Amygdala (tissue), 56 donors: ENCODE measurements at regions not wholly inside any gene's neighbourhood (a gene's known extent, or its start where the extent isn't known, plus 50 kb on each side); places are given as distances from the start of the nearest gene placed in this dataset.

Experiments used
- DNase-seq, 56 donors: peaks; one replicate each; lab custom pipeline; 2025; lab: John Stamatoyannopoulos, UW

GRCh38 chr6:164151161-164152120, 736.9 kb downstream of the QKI start:
- peak in 51 of 56 donors; percentile 26 to 91 (median 69) for DNase-seq

GRCh38 chr6:164150232-164150631, 735.7 kb downstream of the QKI start:
- DNase-seq, result peak in 5 of 56 donors; percentile 8 to 56 (median 14)

GRCh38 chr6:164148788-164149187, 734.3 kb downstream of the QKI start:
- DNase-seq, result no peak

- DNase-seq, result no peak
These were observed 729.8 kb downstream of the QKI start for GRCh38 chr6:164144316-164144715.

DNA sequence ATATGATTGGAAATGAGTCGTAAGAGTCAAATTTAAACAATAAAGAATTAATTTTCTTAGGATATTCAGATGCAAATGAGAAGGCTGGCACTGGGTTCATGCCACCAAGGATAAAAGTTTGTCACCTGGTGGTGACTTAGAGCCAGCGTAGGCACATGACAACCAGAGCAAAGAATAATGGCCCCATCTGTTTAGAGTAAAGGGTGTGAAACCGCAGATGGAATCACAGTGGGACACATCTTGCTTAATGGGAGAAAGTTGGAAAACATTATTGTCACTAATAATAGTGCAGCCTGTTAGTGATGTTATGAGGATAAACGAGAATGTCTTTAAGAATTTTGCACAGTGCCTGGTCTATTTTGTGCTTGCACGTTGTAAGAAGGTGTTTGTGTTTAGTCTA, 727.8 kb downstream of the QKI start:
- DNase-seq, result no peak

DNA sequence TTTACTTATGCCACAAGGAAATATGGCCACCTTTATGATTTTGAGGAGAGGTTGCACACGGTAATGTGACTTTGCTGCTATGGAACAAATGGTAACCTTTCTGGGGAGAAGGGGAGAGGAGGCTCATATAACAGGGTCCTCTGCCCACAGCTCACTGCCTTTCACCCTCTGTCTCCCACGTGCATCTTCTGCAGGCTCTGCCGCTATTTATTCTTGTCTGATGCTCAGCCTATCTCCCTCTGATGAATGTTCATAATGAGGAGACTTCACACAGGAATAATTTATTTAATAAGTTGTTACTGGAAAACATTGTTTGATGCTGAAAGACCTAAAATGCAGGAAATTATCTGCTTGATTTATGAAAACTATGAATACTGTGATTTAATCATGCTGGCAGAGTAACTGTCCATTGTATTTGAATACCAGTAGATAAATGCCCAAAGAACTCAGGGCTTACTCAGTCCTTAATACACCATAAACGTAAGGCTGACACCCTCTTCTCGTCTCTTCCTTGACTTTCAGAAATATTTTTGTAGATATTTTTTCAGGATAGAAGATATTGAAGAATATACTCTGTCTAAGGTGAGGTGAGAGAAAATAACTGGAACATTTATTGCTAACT, 721.1 kb downstream of the QKI start:
- DNase-seq, result no peak

DNA sequence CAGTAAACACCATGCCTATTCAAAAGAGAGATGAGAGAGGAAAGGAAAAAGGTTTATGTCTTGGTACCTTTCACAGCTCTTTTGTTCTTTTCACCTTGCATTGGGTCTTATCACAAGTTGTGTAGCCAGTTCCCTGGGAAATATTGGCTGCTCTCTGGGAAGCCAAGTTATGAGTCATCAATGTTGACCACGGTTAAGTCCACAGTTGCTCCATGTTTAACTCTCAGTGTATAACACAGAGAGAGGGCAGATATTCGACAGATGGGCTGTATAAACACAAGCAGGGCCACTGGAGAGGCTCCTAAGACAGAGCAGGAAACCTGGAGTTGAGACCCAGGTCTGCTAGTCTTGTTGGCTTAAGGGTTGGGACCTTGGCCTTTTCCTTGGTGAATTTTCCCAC, 718.6 kb downstream of the QKI start:
- DNase-seq, result no peak

GRCh38 chr6:164130585-164130984, 716.1 kb downstream of the QKI start:
- DNase-seq, result no peak

DNA sequence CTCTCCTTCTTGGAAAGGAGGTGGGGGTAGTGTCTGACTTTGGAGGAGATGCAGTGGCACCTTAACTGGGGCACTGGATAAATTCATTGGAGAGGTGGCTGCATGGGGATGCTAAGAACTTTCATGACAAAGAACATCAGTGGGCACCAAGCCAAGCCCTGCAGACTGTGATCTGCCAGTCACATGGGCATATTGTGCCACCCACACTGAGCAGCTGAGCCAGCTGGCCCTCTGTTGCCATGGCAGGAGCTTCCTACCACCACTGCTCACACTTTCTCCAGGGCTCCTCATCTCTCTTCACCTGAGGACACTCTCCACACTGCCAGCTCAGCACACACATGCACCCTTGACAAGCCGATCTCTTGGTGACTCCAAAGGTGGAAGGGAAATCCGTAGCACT, 715.6 kb downstream of the QKI start:
- peak in 36 of 56 donors; percentile 7 to 74 (median 44) for DNase-seq

- peak in 1 of 56 donors; percentile 11 for DNase-seq
These were observed 714.7 kb downstream of the QKI start for GRCh38 chr6:164129218-164129617.

- DNase-seq, result no peak
These were observed 713.6 kb downstream of the QKI start for GRCh38 chr6:164128101-164128500.

- no peak for DNase-seq
These were observed 710.5 kb downstream of the QKI start for GRCh38 chr6:164124986-164125385.

DNA sequence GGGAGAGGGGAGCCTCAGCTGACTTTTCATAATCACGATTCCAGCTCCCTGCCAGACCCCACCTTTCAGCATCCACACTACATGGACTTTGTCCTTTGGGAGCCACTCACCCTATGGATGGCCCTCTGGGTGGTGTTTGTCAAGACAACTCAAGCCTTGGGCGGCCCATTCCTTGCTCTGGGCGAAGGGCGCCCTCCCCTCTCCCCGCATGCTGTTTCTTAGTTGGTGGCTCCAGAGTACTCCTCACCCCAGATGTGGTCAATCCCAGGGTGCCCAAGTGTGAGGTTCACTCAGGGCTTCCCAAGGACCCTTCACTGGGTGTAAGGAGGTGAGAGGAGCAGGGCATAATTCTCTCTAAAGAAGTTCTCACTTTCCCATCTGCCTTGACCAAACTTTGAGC, 710.0 kb downstream of the QKI start:
- no peak for DNase-seq

DNA sequence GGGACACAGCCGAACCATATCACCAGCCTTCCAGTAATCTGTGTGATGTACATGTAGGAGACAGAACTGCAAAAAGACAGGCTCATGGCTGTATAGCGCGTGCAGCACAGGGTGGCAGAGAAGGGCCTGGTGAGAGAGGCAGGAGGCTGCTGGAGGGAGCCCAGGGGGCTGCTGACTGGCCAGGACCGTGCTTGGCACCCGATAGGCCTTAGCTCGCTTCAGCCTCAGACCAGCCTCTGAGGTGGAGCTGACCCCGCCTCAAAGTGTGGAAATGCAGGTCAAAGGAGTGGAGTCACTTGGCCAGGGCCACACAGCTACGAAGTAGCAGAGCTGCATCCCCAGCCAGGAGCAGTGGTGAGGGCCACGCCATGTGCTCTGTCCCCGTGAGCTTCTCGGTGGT, 707.6 kb downstream of the QKI start:
- no peak for DNase-seq

GRCh38 chr6:164121527-164121926, 707.0 kb downstream of the QKI start:
- no peak for DNase-seq

- peak in 12 of 56 donors; percentile 7 to 25 (median 16) for DNase-seq
These were observed 700.1 kb downstream of the QKI start for GRCh38 chr6:164114651-164115050.

DNA sequence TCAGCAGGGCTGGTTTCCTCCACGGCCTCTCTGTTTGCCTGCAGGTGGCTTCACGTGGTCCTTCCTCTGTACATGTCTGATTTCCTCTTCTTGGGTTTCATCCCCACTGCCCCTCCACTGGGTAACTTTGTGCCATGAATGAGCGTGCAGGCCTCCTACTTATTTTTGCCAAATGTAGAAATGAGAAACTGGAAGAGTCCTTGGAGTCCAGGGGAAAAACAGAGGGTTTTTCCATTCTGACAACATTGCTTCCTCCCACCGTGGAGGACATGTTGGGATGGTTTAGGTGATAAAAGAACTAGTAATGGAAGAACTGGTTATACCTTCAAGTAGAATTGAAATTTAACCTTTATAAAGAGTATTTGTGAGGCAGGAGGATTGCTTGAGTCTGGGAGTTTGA, 699.5 kb downstream of the QKI start:
- DNase-seq, result no peak

DNA sequence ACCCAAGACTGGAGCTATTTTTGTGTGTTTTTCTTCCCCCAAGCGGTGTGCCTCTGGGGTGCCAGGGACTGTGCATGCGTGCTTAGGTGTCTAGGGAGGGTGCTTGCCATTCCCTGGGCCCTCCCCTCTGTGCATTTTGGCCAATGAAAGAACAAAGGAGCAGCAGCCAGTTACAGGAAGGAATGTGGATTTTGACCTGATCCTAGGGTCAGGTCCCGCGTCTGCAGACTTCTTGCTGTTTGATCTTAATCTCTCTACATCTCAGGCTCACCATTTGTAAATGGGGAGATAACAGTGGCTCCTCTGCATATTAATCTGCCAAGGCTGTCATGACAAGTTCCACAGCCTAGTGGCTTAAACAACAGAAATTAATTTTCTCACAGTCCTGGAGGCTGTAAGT, 699.1 kb downstream of the QKI start:
- DNase-seq, result no peak

DNA sequence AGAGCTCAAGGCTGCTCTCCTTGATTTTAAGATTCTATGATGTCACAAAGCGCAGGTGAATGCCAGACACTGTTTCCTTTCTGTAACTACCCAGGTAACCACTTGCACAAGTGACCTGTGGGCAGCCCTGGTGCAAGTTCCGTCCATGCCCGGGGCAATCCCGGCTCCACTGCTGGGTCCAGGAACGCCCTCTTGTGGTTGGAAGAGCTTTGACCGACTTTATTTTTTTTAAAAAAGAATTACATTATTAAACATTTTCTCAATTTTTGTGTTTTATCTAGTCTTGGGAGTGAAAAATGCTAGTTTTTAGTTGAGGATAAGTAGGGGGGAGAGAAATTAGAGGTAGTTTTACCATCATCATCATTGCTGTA, 695.2 kb downstream of the QKI start:
- DNase-seq, result peak in 3 of 56 donors; percentile 3 to 13 (median 8)

GRCh38 chr6:164108869-164109769, 694.6 kb downstream of the QKI start:
- peak in 6 of 56 donors; percentile 9 to 25 (median 18) for DNase-seq

- DNase-seq, result no peak
These were observed 693.6 kb downstream of the QKI start for GRCh38 chr6:164108092-164108491.
